ENCODE measurements at regions not wholly inside any gene's neighbourhood (a gene's known extent, or its start where the extent isn't known, plus 50 kb on each side); places are given as distances from the start of the nearest gene placed in this dataset.

GRCh38 chr15:37490707-37491106 lies 390.4 kb upstream of the MEIS2 start:
- no peak overlapping the region for H3K4me3 ChIP-seq
- no peaks in the 10 kb centered on the region for H3K36me3 ChIP-seq
- no peaks in the 10 kb centered on the region for H3K9me3 ChIP-seq
- H3K27me3 ChIP-seq: no peaks in the 10 kb centered on the region
- no peak overlapping the region for H3K27ac ChIP-seq (replicated peaks in 1 of 4)
- intact Hi-C loops (cut with DNase I): no loop called here
- TF ChIP-seq EP300 (IDR thresholded peaks at IDR 0.05) (no peak), POLR2AphosphoS5 (IDR thresholded peaks at IDR 0.05) (no peak), POLR2A (IDR thresholded peaks at IDR 0.05; ENCODE audit: low read depth) (no peak)
- TF ChIP-seq, protein P1, sequence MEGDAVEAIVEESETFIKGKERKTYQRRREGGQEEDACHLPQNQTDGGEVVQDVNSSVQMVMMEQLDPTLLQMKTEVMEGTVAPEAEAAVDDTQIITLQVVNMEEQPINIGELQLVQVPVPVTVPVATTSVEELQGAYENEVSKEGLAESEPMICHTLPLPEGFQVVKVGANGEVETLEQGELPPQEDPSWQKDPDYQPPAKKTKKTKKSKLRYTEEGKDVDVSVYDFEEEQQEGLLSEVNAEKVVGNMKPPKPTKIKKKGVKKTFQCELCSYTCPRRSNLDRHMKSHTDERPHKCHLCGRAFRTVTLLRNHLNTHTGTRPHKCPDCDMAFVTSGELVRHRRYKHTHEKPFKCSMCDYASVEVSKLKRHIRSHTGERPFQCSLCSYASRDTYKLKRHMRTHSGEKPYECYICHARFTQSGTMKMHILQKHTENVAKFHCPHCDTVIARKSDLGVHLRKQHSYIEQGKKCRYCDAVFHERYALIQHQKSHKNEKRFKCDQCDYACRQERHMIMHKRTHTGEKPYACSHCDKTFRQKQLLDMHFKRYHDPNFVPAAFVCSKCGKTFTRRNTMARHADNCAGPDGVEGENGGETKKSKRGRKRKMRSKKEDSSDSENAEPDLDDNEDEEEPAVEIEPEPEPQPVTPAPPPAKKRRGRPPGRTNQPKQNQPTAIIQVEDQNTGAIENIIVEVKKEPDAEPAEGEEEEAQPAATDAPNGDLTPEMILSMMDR (IDR thresholded peaks at IDR 0.05): no peak
- 96% methylated on average over 26 of the region's 26 CpGs for WGBS
- DNase-seq (ENCODE audit: extremely low spot score): no peak
- H3K4me1 ChIP-seq: no peaks in the 10 kb centered on the region

- intact Hi-C loops (cut with DNase I): no loop called here
- Histone ChIP-seq H3K4me3 (no peak overlapping the region), H3K4me1 (no peaks in the 10 kb centered on the region), H3K27ac (replicated peaks in 1 of 4) (no peak overlapping the region), H3K9me3 (no peaks in the 10 kb centered on the region), H3K27me3 (no peaks in the 10 kb centered on the region), H3K36me3 (no peaks in the 10 kb centered on the region)
- no peak for DNase-seq (ENCODE audit: extremely low spot score)
- WGBS: 54% methylated on average over 3 of the region's 3 CpGs
- TF ChIP-seq, protein P1 (IDR thresholded peaks at IDR 0.05): no peak
- TF ChIP-seq EP300 (IDR thresholded peaks at IDR 0.05) (no peak), POLR2AphosphoS5 (IDR thresholded peaks at IDR 0.05) (no peak), POLR2A (IDR thresholded peaks at IDR 0.05; ENCODE audit: low read depth) (no peak)
Measured at GRCh38 chr15:37516621-37517020, 416.3 kb upstream of the MEIS2 start.

- TF ChIP-seq, protein P1 (IDR thresholded peaks at IDR 0.05): no peak
- TF ChIP-seq EP300 (IDR thresholded peaks at IDR 0.05): no peak
- no peak for TF ChIP-seq POLR2AphosphoS5 (IDR thresholded peaks at IDR 0.05)
- TF ChIP-seq POLR2A (IDR thresholded peaks at IDR 0.05; ENCODE audit: low read depth): no peak
- Histone ChIP-seq H3K4me1 (no peaks in the 10 kb centered on the region), H3K36me3 (no peaks in the 10 kb centered on the region), H3K27me3 (no peaks in the 10 kb centered on the region), H3K4me3 (no peak overlapping the region), H3K27ac (replicated peaks in 1 of 4) (no peak overlapping the region), H3K9me3 (no peaks in the 10 kb centered on the region)
- DNase-seq (ENCODE audit: extremely low spot score): no peak
- 79% methylated on average over 6 of the region's 6 CpGs for WGBS
- intact Hi-C loops (cut with DNase I): no loop called here
Measured at GRCh38 chr15:37517191-37517895, 417.0 kb upstream of the MEIS2 start.

- Histone ChIP-seq H3K27ac (replicated peaks in 1 of 4) (no peak overlapping the region), H3K36me3 (no peaks in the 10 kb centered on the region), H3K27me3 (no peaks in the 10 kb centered on the region), H3K4me3 (no peak overlapping the region), H3K9me3 (no peaks in the 10 kb centered on the region), H3K4me1 (no peaks in the 10 kb centered on the region)
- WGBS: 100% methylated on average over 1 of the region's 1 CpG
- TF ChIP-seq EP300 (IDR thresholded peaks at IDR 0.05) (no peak), POLR2AphosphoS5 (IDR thresholded peaks at IDR 0.05) (no peak), POLR2A (IDR thresholded peaks at IDR 0.05; ENCODE audit: low read depth) (no peak)
- TF ChIP-seq, protein P1 (IDR thresholded peaks at IDR 0.05): no peak
- intact Hi-C loops (cut with DNase I): no loop called here
- DNase-seq (ENCODE audit: extremely low spot score): no peak
Measured at GRCh38 chr15:37518436-37518835, 416.0 kb upstream of the TMCO5A start.

DNA sequence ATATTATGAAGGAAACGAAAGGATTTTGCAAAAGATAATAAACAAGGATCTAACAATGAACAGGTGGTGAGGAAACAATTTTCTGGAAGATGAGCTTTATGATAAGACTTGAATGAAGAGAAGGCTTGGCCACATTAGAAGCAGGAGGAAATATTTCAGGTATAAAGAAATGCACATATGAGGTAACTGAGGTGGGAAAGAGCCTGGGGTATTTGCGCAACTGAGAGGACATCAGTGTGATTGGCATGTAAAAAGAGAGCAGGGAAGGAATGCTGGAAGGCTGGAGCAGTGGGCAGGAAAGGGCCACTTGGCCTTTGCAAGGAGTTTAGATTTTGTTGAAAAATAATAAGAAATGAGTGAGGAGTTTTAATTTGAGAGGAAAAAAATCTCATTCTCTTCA lies 414.4 kb upstream of the TMCO5A start:
- H3K4me1 ChIP-seq: no peaks in the 10 kb centered on the region
- intact Hi-C loops (cut with DNase I): no loop called here
- no peaks in the 10 kb centered on the region for H3K27me3 ChIP-seq
- H3K27ac ChIP-seq (replicated peaks in 1 of 4): no peak overlapping the region
- no peak overlapping the region for H3K4me3 ChIP-seq
- no peaks in the 10 kb centered on the region for H3K36me3 ChIP-seq
- 65% methylated on average over 2 of the region's 2 CpGs for WGBS
- DNase-seq (ENCODE audit: extremely low spot score): no peak
- TF ChIP-seq, protein P1 (IDR thresholded peaks at IDR 0.05): no peak
- no peak for TF ChIP-seq POLR2A (IDR thresholded peaks at IDR 0.05; ENCODE audit: low read depth)
- TF ChIP-seq EP300 (IDR thresholded peaks at IDR 0.05): no peak
- no peaks in the 10 kb centered on the region for H3K9me3 ChIP-seq
